Lower leg skin (tissue), 4 donors: ENCODE measurements at regions not wholly inside any gene's neighbourhood (a gene's known extent, or its start where the extent isn't known, plus 50 kb on each side); places are given as distances from the start of the nearest gene placed in this dataset.

ENCODE experiments used
- DNase-seq, 2 donors: peaks; one replicate each; pipeline ENCODE4 v3.0.0-alpha.2; 2019; ENCODE audit warnings: low spot score in 2 of 2
- H3K4me3 ChIP-seq: fragments of 200-600 bp; sonication (generic); 2 replicates; pipeline ENCODE4 v1.5.1; 2017; ENCODE audit warnings: mild to moderate bottlenecking, low read depth; ENCODE audit not compliant: poor library complexity, severe bottlenecking
- POLR2A ChIP-seq, 2 donors: fragments of 450-650 bp; IDR thresholded peaks; one replicate each; pipeline ENCODE4 v1.6.1; 2016 to 2017; ENCODE audit warnings: antibody characterized with exemption in 2 of 2, mild to moderate bottlenecking in 1 of 2, moderate library complexity in 1 of 2
- WGBS, 2 donors: methylation state at CpG; one replicate each; pipeline ENCODE4 v1.1.5; 2018; 5-methylcytosine and 5-hydroxymethylcytosine counted together
- intact Hi-C: fragments of 100-400 bp; cut with DNase I; formaldehyde crosslinking; loops from one replicate; pipeline ENCODE4 v1.15.0; 2023; ENCODE audit warnings: low total_unique reads
- TF ChIP-seq, protein P1 (sequence below), 3 donors: fragments of 450-650 bp; IDR thresholded peaks; one replicate each; pipeline ENCODE4 v1.5.1; 2016; ENCODE audit warnings: antibody characterized with exemption in 3 of 3, mild to moderate bottlenecking in 3 of 3, moderate library complexity in 2 of 3

GRCh38 chr7:142334806-142335205, 76.9 kb upstream of the PRSS58 start:
- intact Hi-C loops: no loop called here
- DNase-seq: no peak
- TF ChIP-seq, protein P1, sequence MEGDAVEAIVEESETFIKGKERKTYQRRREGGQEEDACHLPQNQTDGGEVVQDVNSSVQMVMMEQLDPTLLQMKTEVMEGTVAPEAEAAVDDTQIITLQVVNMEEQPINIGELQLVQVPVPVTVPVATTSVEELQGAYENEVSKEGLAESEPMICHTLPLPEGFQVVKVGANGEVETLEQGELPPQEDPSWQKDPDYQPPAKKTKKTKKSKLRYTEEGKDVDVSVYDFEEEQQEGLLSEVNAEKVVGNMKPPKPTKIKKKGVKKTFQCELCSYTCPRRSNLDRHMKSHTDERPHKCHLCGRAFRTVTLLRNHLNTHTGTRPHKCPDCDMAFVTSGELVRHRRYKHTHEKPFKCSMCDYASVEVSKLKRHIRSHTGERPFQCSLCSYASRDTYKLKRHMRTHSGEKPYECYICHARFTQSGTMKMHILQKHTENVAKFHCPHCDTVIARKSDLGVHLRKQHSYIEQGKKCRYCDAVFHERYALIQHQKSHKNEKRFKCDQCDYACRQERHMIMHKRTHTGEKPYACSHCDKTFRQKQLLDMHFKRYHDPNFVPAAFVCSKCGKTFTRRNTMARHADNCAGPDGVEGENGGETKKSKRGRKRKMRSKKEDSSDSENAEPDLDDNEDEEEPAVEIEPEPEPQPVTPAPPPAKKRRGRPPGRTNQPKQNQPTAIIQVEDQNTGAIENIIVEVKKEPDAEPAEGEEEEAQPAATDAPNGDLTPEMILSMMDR (IDR thresholded peaks at IDR 0.05): no peak
- TF ChIP-seq POLR2A (IDR thresholded peaks at IDR 0.05): no peak
- H3K4me3 ChIP-seq: no peak overlapping the region
- WGBS, 2 donors: 100% methylated on average over 1 of the region's 1 CpG

- intact Hi-C loops: no loop called here
- no peak for DNase-seq
- no peak for TF ChIP-seq POLR2A (IDR thresholded peaks at IDR 0.05)
- TF ChIP-seq, protein P1 (IDR thresholded peaks at IDR 0.05): no peak
- WGBS, 2 donors: 63 to 76% methylated on average over 2 of the region's 2 CpGs
- H3K4me3 ChIP-seq: no peak overlapping the region
These were observed 76.4 kb upstream of the PRSS58 start for GRCh38 chr7:142334236-142334635.

GRCh38 chr7:142332421-142332820, 74.6 kb upstream of the PRSS58 start:
- DNase-seq: no peak
- H3K4me3 ChIP-seq: no peak overlapping the region
- no peak for TF ChIP-seq POLR2A (IDR thresholded peaks at IDR 0.05)
- TF ChIP-seq, protein P1 (IDR thresholded peaks at IDR 0.05): no peak
- 75 to 91% methylated on average over 6 of the region's 6 CpGs for WGBS, 2 donors
- intact Hi-C loops: no loop called here

- intact Hi-C loops: no loop called here
- H3K4me3 ChIP-seq: no peak overlapping the region
- DNase-seq: no peak
- TF ChIP-seq POLR2A (IDR thresholded peaks at IDR 0.05): no peak
- TF ChIP-seq, protein P1 (IDR thresholded peaks at IDR 0.05): no peak
- WGBS, 2 donors: 49 to 61% methylated on average over 2 of the region's 2 CpGs
These were observed 74.1 kb upstream of the PRSS58 start for GRCh38 chr7:142331941-142332340.

GRCh38 chr7:142329062-142329790, 71.4 kb upstream of the PRSS58 start:
- 69 to 73% methylated on average over 5 of the region's 5 CpGs for WGBS, 2 donors
- intact Hi-C loops: no loop called here
- H3K4me3 ChIP-seq: no peak overlapping the region
- DNase-seq: no peak
- TF ChIP-seq, protein P1 (IDR thresholded peaks at IDR 0.05): no peak
- no peak for TF ChIP-seq POLR2A (IDR thresholded peaks at IDR 0.05)

- no peak overlapping the region for H3K4me3 ChIP-seq
- no peak for DNase-seq
- intact Hi-C loops: no loop called here
- no peak for TF ChIP-seq POLR2A (IDR thresholded peaks at IDR 0.05)
- TF ChIP-seq, protein P1 (IDR thresholded peaks at IDR 0.05): no peak
- WGBS, 2 donors: 53 to 68% methylated on average over 6 of the region's 6 CpGs
These were observed 70.7 kb upstream of the PRSS58 start for GRCh38 chr7:142328551-142328950.
